Spleen (tissue), 11 donors: ENCODE measurements at regions not wholly inside any gene's neighbourhood (a gene's known extent, or its start where the extent isn't known, plus 50 kb on each side); places are given as distances from the start of the nearest gene placed in this dataset.
"Not testable (repeated sequence)": the region's sequence is repeated elsewhere in the genome, so short reads cannot be mapped to it uniquely, and the experiment has no call there.

Experiments used
- DNase-seq: peaks from one replicate; pipeline ENCODE4 v3.0.0-alpha.2; 2020
- H3K27ac ChIP-seq, 8 donors: fragments of 200-600 bp; sonication (generic) in 7 of 8; 1 replicate in 4 of 8; 2 replicates in 4 of 8; pipeline versions ENCODE4 v1.5.0 to v1.8.0; 2016 to 2021; ENCODE audit warnings: inconsistent platforms in 4 of 8, mild to moderate bottlenecking in 4 of 8, moderate library complexity in 1 of 8
- H3K27me3 ChIP-seq, 7 donors: fragments of 200-600 bp; sonication (generic) in 6 of 7; replicated peaks in 1 of 7; 1 replicate in 4 of 7; 2 replicates in 3 of 7; pipeline versions ENCODE4 v1.5.0 to v1.8.0; 2016 to 2021; ENCODE audit warnings: inconsistent platforms in 3 of 7, mild to moderate bottlenecking in 1 of 7
- H3K36me3 ChIP-seq, 6 donors: fragments of 200-600 bp; sonication (generic) in 5 of 6; 1 replicate in 4 of 6; 2 replicates in 2 of 6; pipeline versions ENCODE4 v1.5.0 to v1.8.0; 2016 to 2021; ENCODE audit warnings: inconsistent platforms in 2 of 6
- H3K4me1 ChIP-seq, 6 donors: fragments of 200-600 bp; sonication (generic) in 5 of 6; 1 replicate in 3 of 6; 2 replicates in 3 of 6; pipeline versions ENCODE4 v1.5.0 to v1.8.0; 2016 to 2021; ENCODE audit warnings: inconsistent platforms in 3 of 6
- H3K4me3 ChIP-seq, 8 donors: fragments of 200-600 bp; sonication (generic) in 7 of 8; 1 replicate in 4 of 8; 2 replicates in 4 of 8; pipeline versions ENCODE4 v1.5.0 to v1.8.0; 2016 to 2021; ENCODE audit warnings: inconsistent platforms in 4 of 8, mild to moderate bottlenecking in 4 of 8, moderate library complexity in 2 of 8
- H3K9me3 ChIP-seq, 8 donors: fragments of 200-600 bp; sonication (generic) in 7 of 8; 1 replicate in 4 of 8; 2 replicates in 4 of 8; pipeline versions ENCODE4 v1.5.0 to v1.8.0; 2016 to 2021; ENCODE audit warnings: inconsistent platforms in 4 of 8
- POLR2A ChIP-seq, 3 donors: fragments of 450-650 bp; IDR thresholded peaks; one replicate each; pipeline ENCODE4 v1.5.1; 2017; ENCODE audit warnings: antibody characterized with exemption in 3 of 3, mild to moderate bottlenecking in 1 of 3
- POLR2AphosphoS5 ChIP-seq, 3 donors: sonication (generic); formaldehyde crosslinking; IDR thresholded peaks; one replicate each; pipeline ENCODE4 v1.5.1; 2017; ENCODE audit warnings: antibody characterized with exemption in 3 of 3
- WGBS, 5 donors: extraction: QIAGEN DNeasy Blood & Tissue Kit in 3 of 5; methylation state at CpG; one replicate each; pipeline versions ENCODE4 v1.1.5 to v1.1.7; 2013 to 2018; 5-methylcytosine and 5-hydroxymethylcytosine counted together
- intact Hi-C: fragments of 100-400 bp; cut with DNase I; formaldehyde crosslinking; loops from one replicate; pipeline ENCODE4 v1.15.0; 2023; ENCODE audit warnings: low total_unique reads
- TF ChIP-seq, protein P1 (sequence below), 11 experiments: fragments of 200-600 bp in 7 of 11; fragments of 450-650 bp in 4 of 11; sonication (generic) in 4 of 11; IDR thresholded peaks in 8 of 11; conservative IDR thresholded peaks in 3 of 11; 1 replicate in 7 of 11; 2 replicates in 4 of 11; pipeline versions ENCODE4 v1.4.0 to v1.8.0; 2016 to 2021; ENCODE audit warnings: antibody characterized with exemption in 11 of 11, inconsistent platforms in 4 of 11, mild to moderate bottlenecking in 1 of 11
- donor health status: healthy with polysubstance abuse.
- donor health status: DM: no; HTN: no; CAD: no; lungs with moderate emphysema.
- donor health status: DM: no; HTN: no; CAD: no.
- donor health status: Bipolar disorder and iron deficiency.
- donor health status: healthy.
- donor health status: DM: no; HTN: no; CAD: no.
- donor health status: DM: yes; HTN: yes; CAD: no.

DNA sequence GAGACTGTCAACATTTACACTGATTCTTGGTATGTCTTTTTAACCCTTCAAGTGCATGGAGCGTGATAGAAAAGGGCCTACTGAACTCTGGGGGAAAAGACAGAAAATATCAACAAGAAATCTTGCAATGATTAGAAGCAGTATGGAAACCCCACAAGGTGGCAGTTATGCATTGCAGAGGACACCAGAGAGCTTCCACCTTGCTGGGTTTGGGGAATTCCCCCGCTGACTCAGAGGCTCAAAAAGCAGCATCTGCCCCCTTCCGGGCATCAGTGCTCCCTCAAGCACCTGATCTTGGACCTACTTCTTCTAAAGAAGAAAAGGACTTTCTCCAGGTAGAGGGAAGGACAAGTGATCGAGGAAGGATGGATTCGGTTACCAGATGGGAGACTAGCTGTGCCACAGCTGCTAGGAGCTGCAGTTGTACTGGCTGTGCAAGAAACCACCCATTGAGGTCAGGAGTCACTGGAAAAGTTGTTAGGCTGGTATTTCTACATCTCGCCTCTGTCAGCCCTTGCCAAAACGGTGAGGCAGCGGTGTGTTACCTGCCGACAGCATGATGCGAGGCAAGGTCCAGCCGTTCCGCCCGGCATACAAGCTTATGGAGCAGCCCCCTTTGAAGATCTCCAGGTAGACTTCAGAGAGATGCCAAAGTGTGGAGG, 102.8 kb upstream of the OSBPL11 start:
- H3K27ac ChIP-seq, H3K36me3 ChIP-seq, DNase-seq, H3K4me1 ChIP-seq, H3K9me3 ChIP-seq, H3K4me3 ChIP-seq, intact Hi-C loops, H3K27me3 ChIP-seq: not testable (repeated sequence)
- TF ChIP-seq, protein P1, sequence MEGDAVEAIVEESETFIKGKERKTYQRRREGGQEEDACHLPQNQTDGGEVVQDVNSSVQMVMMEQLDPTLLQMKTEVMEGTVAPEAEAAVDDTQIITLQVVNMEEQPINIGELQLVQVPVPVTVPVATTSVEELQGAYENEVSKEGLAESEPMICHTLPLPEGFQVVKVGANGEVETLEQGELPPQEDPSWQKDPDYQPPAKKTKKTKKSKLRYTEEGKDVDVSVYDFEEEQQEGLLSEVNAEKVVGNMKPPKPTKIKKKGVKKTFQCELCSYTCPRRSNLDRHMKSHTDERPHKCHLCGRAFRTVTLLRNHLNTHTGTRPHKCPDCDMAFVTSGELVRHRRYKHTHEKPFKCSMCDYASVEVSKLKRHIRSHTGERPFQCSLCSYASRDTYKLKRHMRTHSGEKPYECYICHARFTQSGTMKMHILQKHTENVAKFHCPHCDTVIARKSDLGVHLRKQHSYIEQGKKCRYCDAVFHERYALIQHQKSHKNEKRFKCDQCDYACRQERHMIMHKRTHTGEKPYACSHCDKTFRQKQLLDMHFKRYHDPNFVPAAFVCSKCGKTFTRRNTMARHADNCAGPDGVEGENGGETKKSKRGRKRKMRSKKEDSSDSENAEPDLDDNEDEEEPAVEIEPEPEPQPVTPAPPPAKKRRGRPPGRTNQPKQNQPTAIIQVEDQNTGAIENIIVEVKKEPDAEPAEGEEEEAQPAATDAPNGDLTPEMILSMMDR (IDR thresholded peaks at IDR 0.05 in 8 of 11, conservative IDR thresholded peaks at IDR 0.05 in 3 of 11), result peak in 2 of 11 experiments; percentile 27 to 30
- 84 to 87% (median 86%) methylated on average over 13 of the region's 13 CpGs for WGBS, 5 donors

DNA sequence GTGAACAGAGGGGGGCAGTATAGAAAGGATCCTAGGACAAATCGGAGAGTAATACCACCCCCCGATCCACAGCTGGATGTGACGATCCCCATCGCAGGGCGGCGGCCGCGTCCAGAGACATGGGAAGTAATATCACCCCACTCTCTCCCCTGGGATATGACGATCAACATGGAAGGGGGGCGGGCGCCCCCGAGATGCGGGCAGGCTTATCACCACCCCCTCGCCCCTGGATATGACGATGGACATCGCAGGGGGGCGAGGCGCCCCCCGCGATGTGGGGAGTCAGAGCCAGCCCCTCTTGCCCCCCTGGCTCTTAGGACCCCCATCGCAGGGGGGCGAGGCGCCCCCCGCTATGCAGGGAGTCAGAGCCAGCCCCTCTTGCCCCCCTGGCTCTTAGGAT, 120.4 kb upstream of the OSBPL11 start:
- intact Hi-C loops, result no loop called here
- no peak overlapping the region for H3K4me3 ChIP-seq
- H3K9me3 ChIP-seq, result no peaks in the 10 kb centered on the region
- TF ChIP-seq POLR2AphosphoS5 (IDR thresholded peaks at IDR 0.05) (no peak), POLR2A (IDR thresholded peaks at IDR 0.05) (no peak)
- 87 to 96% (median 94%) methylated on average over 24 of the region's 24 CpGs for WGBS, 5 donors
- no peaks in the 10 kb centered on the region for H3K4me1 ChIP-seq
- H3K27me3 ChIP-seq, result no peaks in the 10 kb centered on the region
- no peak overlapping the region for H3K27ac ChIP-seq
- DNase-seq, result no peak
- H3K36me3 ChIP-seq, result no peaks in the 10 kb centered on the region

DNA sequence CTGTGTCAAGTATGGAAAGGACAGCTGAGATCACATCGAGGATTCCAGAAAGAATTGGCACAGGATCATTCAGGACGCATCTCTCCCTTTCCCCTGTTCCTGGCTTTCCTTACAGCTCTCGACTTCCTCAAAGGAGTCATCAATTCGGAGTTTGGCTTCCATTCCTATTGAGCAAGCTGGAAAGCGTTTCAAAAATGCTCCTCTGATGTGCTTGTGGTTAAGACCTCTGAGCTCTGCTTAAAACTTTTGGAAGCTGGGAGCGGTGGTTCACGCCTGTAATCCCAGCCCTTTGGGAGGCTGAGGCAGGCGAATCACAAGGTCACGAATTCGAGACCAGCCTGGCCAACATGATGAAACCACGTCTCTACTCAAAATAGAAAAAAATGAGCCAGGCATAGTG, 136.9 kb upstream of the OSBPL11 start:
- DNase-seq, intact Hi-C loops: not testable (repeated sequence)
- 70 to 85% (median 83%) methylated on average over 11 of the region's 11 CpGs for WGBS, 5 donors

DNA sequence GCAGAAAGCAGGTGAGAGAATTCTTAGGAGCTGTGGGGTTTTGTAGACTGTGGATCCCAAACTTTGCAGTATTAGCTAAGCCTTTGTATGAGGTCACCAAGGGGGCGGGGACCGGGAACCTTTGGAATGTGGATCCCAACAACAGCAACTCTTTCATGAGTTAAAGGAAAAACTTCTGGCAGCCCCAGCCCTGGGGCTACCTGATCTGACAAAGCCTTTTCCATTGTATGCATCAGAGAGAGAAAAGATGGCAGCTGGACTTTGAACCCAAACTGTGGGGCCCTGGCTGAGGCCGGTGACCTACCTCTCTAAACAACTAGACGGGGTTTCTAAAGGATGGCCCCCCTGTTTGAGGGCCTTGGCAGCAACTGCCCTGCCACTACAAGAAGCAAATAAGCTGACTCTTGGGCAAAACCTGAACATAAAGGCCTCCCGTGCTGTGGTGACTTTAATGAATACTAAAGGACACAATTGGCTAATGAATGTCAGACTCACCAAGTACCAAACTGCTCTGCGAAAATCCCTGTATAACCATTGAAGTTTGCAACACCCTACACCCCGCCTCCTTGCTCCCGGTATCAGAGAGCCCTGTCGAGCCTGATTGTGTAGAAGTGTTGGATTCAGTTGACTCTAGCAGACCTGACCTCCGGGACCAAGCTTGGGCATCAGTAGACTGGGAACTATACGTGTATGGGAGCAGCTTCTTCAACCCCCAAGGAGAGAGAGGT, 146.9 kb upstream of the OSBPL11 start:
- DNase-seq, H3K4me1 ChIP-seq, H3K36me3 ChIP-seq, intact Hi-C loops, H3K4me3 ChIP-seq, H3K27ac ChIP-seq, H3K27me3 ChIP-seq, H3K9me3 ChIP-seq: not testable (repeated sequence)
- WGBS, 5 donors, result 88 to 94% (median 92%) methylated on average over 11 of the region's 11 CpGs

More for the DNA sequence above, 136.9 kb upstream of the OSBPL11 start:
- not testable (repeated sequence) for H3K4me1 ChIP-seq, H3K4me3 ChIP-seq, H3K27ac ChIP-seq, H3K27me3 ChIP-seq, H3K9me3 ChIP-seq, H3K36me3 ChIP-seq

DNA sequence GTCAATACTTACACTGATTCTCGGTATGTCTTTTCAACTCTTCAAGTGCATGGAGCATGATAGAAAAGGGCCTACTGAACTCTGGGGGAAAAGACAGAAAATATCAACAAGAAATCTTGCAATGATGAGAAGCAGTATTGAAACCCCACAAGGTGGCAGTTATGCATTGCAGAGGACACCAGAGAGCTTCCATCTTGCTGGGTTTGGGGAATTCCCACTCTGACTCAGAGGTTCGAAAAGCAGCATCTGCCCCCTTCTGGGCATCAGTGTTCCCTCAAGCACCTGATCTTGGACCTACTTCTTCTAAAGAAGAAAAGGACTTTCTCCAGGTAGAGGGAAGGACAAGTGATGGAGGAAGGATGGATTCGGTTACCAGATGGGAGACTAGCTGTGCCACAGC, 147.5 kb upstream of the OSBPL11 start:
- H3K27me3 ChIP-seq, DNase-seq, H3K9me3 ChIP-seq, H3K27ac ChIP-seq, H3K4me1 ChIP-seq, intact Hi-C loops, H3K36me3 ChIP-seq, H3K4me3 ChIP-seq: not testable (repeated sequence)
- 51 to 66% (median 62%) methylated on average over 2 to 3 of the region's 3 CpGs for WGBS, 5 donors

DNA sequence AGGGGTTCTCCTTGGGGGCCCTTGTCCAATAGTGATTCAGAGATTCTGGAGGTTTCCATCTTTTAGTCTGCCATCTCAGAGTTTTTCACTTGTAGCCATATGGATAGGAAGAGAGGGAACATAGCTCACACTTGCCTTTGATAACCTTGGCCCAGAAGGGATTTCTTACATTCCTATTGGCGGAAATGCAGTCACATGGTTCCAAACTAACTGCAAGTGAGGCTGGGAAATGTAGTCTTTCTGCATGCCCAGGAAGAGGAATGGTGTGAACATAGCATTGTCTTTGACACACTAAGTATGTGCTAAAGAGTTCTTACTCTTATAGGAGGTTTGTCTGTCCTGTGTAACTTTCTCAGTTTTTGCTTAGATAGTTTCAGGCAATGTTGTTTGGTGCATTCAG, 161.8 kb upstream of the OSBPL11 start:
- 84 to 93% (median 88%) methylated on average over 1 of the region's 1 CpG for WGBS, 5 donors
- intact Hi-C loops, H3K9me3 ChIP-seq, DNase-seq, H3K4me1 ChIP-seq, H3K36me3 ChIP-seq, H3K27ac ChIP-seq, H3K4me3 ChIP-seq: not testable (repeated sequence)
- H3K27me3 ChIP-seq, result peaks cover 0 to 11% (median 0%) of the 10 kb centered on the region in 7 donors

DNA sequence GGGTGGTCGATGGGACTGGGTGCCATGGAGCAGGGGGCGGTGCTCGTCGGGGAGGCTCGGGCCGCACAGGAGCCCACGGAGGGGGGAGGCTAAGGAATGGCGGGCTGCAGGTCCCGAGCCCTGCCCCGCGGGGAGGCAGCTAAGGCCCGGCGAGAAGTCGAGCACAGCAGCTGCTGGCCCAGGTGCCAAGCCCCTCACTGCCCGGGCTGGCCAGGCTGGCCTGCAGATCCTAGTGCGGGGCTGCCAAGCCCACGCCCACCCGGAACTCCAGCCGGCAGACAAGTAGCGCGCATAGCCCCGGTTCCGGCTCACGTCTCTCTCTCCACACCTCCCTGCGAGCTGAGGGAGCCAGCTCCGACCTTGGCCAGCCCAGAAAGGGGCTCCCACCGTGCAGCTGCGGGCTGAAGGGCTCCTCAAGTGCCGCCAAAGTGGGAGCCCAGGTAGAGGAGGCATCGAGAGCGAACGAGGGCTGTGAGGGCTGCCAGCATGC, 163.4 kb upstream of the OSBPL11 start:
- H3K36me3 ChIP-seq, H3K4me3 ChIP-seq, H3K4me1 ChIP-seq, H3K9me3 ChIP-seq, DNase-seq, intact Hi-C loops, H3K27ac ChIP-seq: not testable (repeated sequence)
- WGBS, 5 donors, result 84 to 95% (median 92%) methylated on average over 20 to 32 of the region's 32 CpGs
- peaks cover 0 to 11% (median 0%) of the 10 kb centered on the region in 7 donors for H3K27me3 ChIP-seq

DNA sequence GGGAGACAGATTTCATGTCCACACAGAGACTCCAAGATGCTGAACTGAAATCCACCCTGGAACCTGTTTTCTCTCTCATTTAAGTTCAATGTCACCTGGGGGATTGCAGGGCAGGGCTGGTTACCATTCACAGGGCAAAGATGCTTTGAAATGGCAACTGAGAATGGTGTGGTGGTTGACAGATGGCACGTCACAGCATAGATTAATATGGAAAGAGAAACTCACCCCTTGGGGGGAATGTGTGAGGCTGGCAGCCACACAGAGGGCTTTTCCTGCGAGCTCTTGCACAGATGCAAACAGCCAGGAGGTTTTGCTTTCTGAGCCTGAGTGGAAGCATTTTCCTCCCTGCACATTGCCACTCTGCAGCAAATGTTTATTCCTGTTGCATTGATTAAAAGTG, 167.3 kb upstream of the OSBPL11 start:
- H3K4me1 ChIP-seq, intact Hi-C loops, H3K27ac ChIP-seq, H3K9me3 ChIP-seq, H3K4me3 ChIP-seq, DNase-seq, H3K36me3 ChIP-seq: not testable (repeated sequence)
- WGBS, 5 donors, result 53 to 68% (median 57%) methylated on average over 2 of the region's 2 CpGs
- H3K27me3 ChIP-seq, result peaks cover 0 to 36% (median 0%) of the 10 kb centered on the region in 7 donors
